Kidney (tissue), 13 donors: ENCODE measurements at regions not wholly inside any gene's neighbourhood (a gene's known extent, or its start where the extent isn't known, plus 50 kb on each side); places are given as distances from the start of the nearest gene placed in this dataset.

Source experiments
- DNase-seq, 5 donors: peaks; one replicate each; pipeline ENCODE4 v3.0.0-alpha.2; 2013 to 2020
- FAIRE-seq: peaks from 2 replicates; lab custom pipeline; 2012; peaks lifted over from hg19 to GRCh38; lab: Jason Lieb, UNC
- H3K27ac ChIP-seq, 2 donors: one replicate each; pipeline ENCODE4 v1.7.0; 2013; ENCODE audit warnings: low read depth in 2 of 2, low read length in 2 of 2, inconsistent platforms in 1 of 2
- H3K27me3 ChIP-seq: one replicate; pipeline ENCODE4 v1.7.1; 2013; ENCODE audit warnings: low read length, inconsistent platforms; ENCODE audit not compliant: control insufficient read depth, insufficient read depth
- H3K36me3 ChIP-seq, 3 donors: one replicate each; pipeline versions ENCODE4 v1.7.0 to v1.7.1; 2013; ENCODE audit warnings: low read length in 3 of 3, control low read depth in 1 of 3, inconsistent platforms in 1 of 3; ENCODE audit not compliant: insufficient read depth in 3 of 3, control insufficient read depth in 2 of 3
- H3K4me1 ChIP-seq, 3 donors: one replicate each; pipeline versions ENCODE4 v1.7.0 to v1.7.1; 2013; ENCODE audit warnings: low read length in 3 of 3, inconsistent platforms in 1 of 3, low read depth in 1 of 3; ENCODE audit not compliant: control insufficient read depth in 2 of 3, insufficient read depth in 2 of 3
- H3K4me3 ChIP-seq, 3 donors: one replicate each; pipeline versions ENCODE4 v1.7.0 to v1.8.1; 2013; ENCODE audit warnings: low read length in 3 of 3, control low read depth in 1 of 3, inconsistent platforms in 1 of 3
- H3K9ac ChIP-seq, 3 donors: one replicate each; pipeline versions ENCODE4 v1.7.0 to v1.7.1; 2013; ENCODE audit warnings: low read length in 3 of 3, control low read depth in 1 of 3, inconsistent platforms in 1 of 3
- H3K9me3 ChIP-seq, 3 donors: one replicate each; pipeline versions ENCODE4 v1.7.0 to v1.7.1; 2013; ENCODE audit warnings: low read length in 3 of 3, control low read depth in 1 of 3, inconsistent platforms in 1 of 3; ENCODE audit not compliant: control insufficient read depth in 2 of 3, insufficient read depth in 1 of 3
- CTCF ChIP-seq: IDR thresholded peaks from 3 replicates; pipeline ENCODE4 v1.5.1; 2012; ENCODE audit warnings: mild to moderate bottlenecking, moderate library complexity, borderline replicate concordance; ENCODE audit not compliant: insufficient read depth; ENCODE audit errors: extremely low read depth
- intact Hi-C: fragments of 100-400 bp; cut with DNase I; formaldehyde crosslinking; loops from one replicate; pipeline ENCODE4 v1.11.1; 2022
- donor health status: control.
- donor health status: control.
- donor health status: control.
- donor health status: control.
- donor health status: control.
- donor health status: DM: yes; HTN: yes; CAD: no.
- donor health status: Normal renal cell carcinoma (clear cell type).

- H3K36me3 ChIP-seq: no peaks in the 10 kb centered on the region
- H3K9me3 ChIP-seq: no peaks in the 10 kb centered on the region
- no peak overlapping the region for H3K27ac ChIP-seq
- TF ChIP-seq CTCF: no peak
- no peak overlapping the region for H3K9ac ChIP-seq
- no peak for DNase-seq
- no peaks in the 10 kb centered on the region for H3K27me3 ChIP-seq
- no peak overlapping the region for H3K4me3 ChIP-seq
- no peak for FAIRE-seq
- intact Hi-C loops: no loop called here
- no peaks in the 10 kb centered on the region for H3K4me1 ChIP-seq
Measured at GRCh38 chr18:55158570-55158969, 199.3 kb upstream of the CCDC68 start.

GRCh38 chr18:55153346-55153745 lies 194.1 kb upstream of the CCDC68 start:
- TF ChIP-seq CTCF: no peak
- H3K27ac ChIP-seq: no peak overlapping the region
- H3K36me3 ChIP-seq: no peaks in the 10 kb centered on the region
- no peak for FAIRE-seq
- no peak overlapping the region for H3K4me3 ChIP-seq
- DNase-seq: no peak
- no peaks in the 10 kb centered on the region for H3K4me1 ChIP-seq
- intact Hi-C loops: no loop called here
- no peak overlapping the region for H3K9ac ChIP-seq
- H3K9me3 ChIP-seq: no peaks in the 10 kb centered on the region
- H3K27me3 ChIP-seq: no peaks in the 10 kb centered on the region

GRCh38 chr18:55152801-55153200 lies 193.5 kb upstream of the CCDC68 start:
- FAIRE-seq (no peak), DNase-seq (no peak)
- TF ChIP-seq CTCF: no peak
- no peak overlapping the region for H3K27ac ChIP-seq
- H3K4me3 ChIP-seq: no peak overlapping the region
- H3K9me3 ChIP-seq: no peaks in the 10 kb centered on the region
- intact Hi-C loops: no loop called here
- H3K36me3 ChIP-seq: no peaks in the 10 kb centered on the region
- H3K27me3 ChIP-seq: no peaks in the 10 kb centered on the region
- no peak overlapping the region for H3K9ac ChIP-seq
- no peaks in the 10 kb centered on the region for H3K4me1 ChIP-seq

- FAIRE-seq (no peak), DNase-seq (no peak)
Measured at GRCh38 chr18:55149994-55150393, 190.7 kb upstream of the CCDC68 start.

More at GRCh38 chr18:55149994-55150393, 190.7 kb upstream of the CCDC68 start:
- intact Hi-C loops: no loop called here
- Histone ChIP-seq H3K9me3 (no peaks in the 10 kb centered on the region), H3K9ac (no peak overlapping the region), H3K27me3 (no peaks in the 10 kb centered on the region), H3K27ac (no peak overlapping the region), H3K4me3 (no peak overlapping the region), H3K36me3 (no peaks in the 10 kb centered on the region), H3K4me1 (no peaks in the 10 kb centered on the region)
- no peak for TF ChIP-seq CTCF
